ENCODE measurements at regions not wholly inside any gene's neighbourhood (a gene's known extent, or its start where the extent isn't known, plus 50 kb on each side); places are given as distances from the start of the nearest gene placed in this dataset.

DNA sequence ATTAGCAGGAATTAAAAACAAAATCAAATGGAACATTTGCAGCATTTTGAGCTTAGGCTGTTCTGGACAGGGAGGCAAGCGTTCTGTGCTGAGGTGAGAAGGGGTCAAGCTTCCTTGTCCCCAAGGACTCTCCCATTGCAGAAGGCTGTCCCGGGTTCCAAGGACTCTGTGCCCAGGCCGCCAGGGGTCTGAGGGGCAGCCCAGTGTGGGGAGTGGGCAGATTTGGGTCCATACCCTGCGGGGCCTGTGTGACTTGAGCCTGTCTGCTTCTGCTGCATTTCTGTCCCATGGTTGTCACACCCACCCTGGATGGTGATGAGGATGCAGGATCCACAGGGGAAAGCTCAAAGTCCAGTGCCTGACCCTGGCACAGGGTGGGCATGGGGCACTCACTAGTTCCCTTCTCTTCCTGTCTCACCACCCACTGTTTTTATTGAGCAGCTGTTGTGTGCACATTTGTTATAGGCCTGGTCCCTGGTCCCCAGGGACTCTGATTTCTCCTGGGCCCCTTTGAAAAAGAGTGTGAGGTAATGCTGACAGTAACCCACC is 211.4 kb upstream of the HS6ST1 start:
- DNase-seq (ENCODE audit: low read depth in 2 of 2): no peak

DNA sequence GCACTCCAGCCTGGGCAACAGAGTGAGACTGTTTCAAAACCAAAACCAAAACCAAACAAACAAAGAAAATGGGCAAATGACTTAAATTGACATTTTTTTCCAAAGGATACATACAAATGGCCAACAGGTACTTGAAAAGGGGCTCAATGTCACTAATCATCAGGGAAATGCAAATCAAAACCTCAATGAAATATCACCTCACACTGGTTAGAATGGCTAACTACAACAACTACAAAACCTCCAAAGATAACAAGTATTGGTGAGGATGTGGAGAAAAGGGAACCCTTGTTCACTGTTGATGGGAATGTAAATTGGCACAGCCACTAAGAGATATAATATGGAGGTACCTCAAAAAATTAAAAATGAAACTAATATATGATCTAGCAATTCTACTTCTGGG is 213.2 kb upstream of the HS6ST1 start:
- no peak for DNase-seq (ENCODE audit: low read depth in 2 of 2)

DNA sequence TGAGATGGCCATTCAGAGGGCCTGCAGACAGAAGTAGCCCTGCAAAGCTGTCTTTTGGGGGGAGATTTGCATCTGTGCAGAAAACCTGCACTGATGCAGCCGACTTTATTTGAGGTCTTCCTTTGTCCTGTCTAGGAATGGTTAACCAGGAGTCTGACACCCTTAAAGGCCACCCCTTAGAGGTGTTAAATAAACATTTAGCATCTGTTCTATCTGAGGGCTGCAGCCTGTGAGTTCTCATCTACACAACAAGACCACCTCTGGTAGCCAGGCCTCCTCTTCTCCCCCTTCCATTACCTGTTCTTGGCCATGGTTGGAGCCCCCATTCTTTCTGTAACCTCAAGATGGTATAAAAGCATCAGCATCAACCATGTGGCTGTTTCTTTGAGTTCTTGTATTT is 214.4 kb upstream of the HS6ST1 start:
- no peak for DNase-seq (ENCODE audit: low read depth in 2 of 2)

DNA sequence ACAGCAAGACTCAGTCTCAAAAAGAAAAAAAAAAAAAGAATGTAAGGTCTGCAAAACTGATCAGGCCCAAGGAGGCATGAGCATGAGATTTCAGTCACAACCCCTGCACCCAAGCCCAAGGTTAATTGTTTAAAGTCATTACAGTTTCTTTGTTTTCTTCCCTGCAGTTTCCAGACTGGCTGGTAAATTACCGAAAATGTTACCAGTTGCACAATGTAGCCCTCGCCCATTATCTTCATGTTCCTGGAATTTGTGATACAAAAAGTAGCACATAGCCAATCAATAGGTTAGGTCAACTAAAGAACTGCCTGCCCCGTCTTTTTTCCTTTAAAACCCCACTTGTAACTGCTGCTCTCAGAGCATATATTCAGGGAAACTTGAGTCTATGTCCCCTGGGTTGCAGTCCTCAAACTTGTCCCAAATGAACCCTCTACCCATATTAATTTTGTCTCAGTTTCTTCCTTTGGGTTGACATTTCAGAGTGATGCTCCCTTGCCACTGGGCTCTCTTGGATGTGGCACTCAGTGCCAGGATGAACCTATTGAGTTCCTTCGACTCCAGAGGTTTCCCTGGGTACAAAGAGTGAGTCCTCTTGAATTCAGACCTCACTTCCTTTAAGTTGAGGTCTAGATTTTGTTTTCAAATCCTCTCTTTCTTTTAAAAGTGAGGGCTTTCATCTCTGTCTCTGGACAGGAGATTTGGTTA is 216.2 kb upstream of the HS6ST1 start:
- no peak for DNase-seq (ENCODE audit: low read depth in 2 of 2)

DNA sequence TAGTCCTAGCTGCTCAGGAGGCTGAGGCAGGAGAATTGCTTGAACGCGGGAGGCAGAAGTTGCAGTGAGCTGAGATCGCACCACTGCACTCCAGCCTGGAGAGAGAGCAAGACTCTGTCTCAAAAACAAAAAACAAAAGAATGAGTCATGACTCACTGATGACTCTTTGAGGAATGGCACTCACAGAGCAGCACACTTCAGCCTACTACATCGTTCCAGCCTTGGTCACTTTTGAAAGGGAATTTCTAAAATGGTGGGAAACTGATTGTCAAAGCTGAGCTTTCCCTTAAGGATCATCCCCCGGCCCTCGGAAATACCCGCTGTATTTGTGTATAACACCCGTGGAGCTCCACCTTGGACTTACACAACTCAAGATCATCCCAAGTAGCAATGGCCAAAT is 217.3 kb upstream of the HS6ST1 start:
- DNase-seq (ENCODE audit: low read depth in 2 of 2): peak; percentile 32 to 38

DNA sequence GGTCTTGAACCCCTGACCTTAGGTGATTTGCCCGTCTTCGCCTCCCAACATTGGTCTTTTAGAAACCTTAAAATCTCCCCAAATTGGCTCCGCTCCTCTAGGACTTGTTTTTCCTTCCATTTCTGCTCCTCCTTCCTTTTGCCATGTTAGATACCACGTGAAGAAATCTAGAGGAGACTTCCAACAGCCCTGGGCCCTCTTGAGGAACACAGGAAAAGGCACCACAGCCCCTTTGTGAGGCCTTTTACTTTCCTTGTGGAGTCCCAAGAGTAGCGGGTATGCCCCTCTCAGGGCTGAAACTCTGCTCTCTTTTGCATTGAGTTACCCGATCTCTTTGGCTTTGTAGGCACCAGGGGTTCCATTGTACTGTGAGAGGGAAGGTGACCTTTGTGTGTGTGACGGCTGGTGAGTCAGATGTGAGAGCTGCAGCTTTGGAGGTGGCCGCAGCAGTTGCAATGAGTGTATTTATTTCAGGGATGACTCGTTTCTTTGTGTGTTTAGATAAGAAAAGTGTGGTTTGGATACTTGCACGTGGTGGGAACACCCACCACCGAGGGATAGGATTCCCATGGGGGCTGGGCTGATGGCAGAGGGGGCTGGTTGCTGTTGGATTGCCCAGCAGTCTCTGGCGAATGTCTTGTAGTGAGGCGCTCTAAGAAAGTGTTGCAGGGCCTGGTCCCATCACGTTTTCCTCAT is 218.4 kb upstream of the HS6ST1 start:
- DNase-seq (ENCODE audit: low read depth in 2 of 2): peak; percentile 69 to 72

DNA sequence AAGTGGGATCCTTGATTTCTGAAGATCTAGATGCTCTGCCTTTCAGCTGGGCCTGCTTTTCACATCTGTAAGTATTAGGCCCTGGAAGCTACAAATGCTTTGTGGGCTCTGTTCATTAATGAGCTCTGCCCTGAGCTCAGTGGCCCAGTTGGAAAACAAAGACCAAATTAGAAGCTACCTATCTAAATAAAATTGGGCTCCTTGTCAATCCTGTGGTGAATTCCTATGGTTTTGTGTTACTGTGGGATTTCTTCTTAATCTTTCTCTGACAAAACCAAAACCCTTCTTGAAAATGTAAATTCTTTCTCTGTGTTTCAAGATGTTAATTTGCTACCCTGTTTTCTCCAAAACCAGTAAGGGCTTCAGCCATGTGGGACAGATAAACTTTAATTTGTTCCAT is 219.0 kb upstream of the HS6ST1 start:
- peak in 1 of 2 experiments; percentile 29 for DNase-seq (ENCODE audit: low read depth in 2 of 2)

DNA sequence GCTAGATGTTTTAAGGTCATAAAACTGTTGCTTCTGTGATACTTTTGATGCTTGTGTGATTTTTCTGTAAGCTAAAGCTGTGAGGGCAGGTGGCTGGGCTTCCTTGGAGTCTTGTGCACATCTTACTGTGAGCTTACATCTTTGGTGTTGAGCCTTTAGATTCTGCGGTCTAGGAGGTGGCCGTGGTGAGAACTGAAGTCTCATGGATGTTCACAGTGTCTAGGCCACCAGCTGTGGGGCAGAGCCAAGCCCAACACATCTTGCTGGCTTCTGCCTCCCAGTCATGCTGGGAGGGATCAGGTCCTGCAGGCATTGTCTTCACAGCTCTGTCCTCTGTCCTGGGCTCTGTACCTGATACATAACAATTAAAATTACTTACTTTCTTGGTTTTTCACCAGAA is 219.7 kb upstream of the HS6ST1 start:
- no peak for DNase-seq (ENCODE audit: low read depth in 2 of 2)

DNA sequence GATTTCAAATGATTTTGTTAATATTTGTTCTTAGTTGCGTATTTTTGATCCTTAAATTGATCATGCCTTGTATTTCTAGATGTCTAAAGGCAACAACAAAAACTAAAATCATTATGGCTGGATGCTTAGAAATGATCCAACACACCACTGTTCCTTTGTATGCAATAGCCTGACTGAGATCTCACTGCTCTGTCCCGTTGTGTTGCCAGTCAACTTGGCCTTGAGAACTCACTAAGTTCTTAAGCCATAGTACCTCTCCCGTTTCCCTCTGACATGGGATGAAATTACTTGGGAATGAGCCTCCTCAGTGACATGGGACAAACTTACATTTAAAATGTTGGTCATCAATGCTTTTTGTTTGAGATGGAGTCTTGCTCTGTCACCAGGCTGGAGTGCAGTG is 222.0 kb upstream of the HS6ST1 start:
- no peak for DNase-seq (ENCODE audit: low read depth in 2 of 2)

DNA sequence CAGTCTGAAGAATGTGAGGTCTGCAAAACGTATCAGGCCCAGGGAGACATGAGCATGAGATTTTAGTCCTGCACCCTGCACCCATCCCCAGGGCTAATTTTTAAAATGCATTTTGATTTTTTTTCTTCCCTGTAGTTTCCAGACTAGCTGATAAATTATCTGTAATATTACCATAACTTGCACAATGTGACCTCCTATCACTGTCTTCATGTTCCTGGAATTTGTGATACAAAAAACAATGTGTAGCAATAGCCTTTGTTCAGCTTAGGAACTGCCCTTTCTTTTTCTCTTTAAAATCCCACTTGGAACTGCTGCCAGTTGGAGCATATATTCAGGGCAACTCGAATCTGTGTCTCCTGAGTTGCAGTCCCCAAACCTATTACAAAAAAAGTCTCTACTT is 222.8 kb upstream of the HS6ST1 start:
- DNase-seq (ENCODE audit: low read depth in 2 of 2): no peak

DNA sequence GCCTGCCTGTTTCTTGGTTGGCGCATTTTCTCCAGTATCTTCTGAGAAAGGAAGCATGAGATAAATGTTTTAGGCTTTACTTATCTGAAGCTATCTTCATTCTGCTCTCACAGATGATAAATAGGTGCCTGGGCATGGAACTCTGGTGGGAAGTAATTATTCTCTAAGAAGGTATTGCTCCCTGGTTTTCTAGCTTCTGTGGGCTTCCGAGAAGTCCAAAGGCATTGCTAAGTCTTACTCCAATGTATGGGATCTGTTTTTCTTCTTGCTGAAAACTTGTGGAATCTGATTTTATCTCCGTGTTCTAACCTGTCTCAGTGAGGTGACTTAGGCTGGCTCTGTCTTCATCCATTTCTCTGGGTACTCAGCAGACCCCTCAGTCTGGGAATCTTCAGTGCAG is 224.4 kb upstream of the HS6ST1 start:
- no peak for DNase-seq (ENCODE audit: low read depth in 2 of 2)

DNA sequence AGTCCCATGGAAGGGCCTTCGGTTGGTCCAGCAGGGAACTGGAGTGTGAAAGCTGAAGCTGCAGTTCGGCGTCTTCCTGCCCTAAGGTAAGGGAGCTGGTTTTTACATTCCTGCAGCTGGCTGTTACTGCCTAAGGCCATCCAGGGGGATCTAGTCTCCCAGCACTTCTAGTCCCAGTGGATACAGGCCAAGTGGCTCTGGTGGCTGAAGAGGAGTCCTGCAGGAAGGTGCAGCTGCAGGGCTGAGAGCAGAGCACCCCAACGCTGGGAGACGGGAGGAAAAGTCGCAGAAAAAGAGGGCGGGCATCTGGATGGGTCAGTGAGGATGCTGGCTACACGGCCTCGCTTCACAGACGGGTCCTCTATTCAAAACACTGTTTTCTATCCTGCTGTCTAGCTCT is 225.0 kb upstream of the HS6ST1 start:
- DNase-seq (ENCODE audit: low read depth in 2 of 2): no peak

DNA sequence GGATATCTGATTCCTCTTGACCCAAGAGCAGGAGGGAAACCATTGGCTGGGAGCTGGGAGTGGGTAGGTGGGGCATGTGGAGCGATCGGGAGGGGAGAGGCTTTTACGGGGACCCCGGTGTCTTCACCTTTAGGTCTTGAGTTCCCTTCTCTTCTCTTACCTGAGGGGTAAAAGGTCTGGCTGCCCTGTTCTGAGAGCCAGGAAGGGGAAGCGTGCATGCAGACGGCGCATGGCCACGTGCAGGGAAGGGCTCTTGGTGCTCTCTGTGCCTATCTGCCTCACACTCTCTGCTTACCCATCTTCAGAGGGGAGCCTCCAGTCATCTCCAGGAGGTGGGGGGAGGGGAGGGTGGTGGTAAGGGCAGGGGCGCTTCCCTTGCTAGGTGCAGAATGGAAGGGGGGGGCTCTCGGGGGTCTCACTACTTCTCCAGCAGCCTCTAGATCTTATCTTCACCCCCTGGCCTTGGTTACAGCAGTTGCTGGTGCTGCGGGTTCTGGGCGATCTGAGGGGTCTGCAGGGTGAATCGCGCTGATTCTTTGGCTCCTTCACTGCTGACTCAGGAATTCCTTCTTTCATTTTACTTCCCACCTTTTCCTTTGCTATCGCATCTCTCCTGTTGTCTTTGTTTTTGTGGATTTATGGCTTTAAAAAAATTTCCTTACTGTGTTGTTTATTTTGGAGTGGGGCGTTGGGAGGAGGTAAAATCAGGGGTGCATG is 225.8 kb upstream of the HS6ST1 start:
- DNase-seq (ENCODE audit: low read depth in 2 of 2): no peak

DNA sequence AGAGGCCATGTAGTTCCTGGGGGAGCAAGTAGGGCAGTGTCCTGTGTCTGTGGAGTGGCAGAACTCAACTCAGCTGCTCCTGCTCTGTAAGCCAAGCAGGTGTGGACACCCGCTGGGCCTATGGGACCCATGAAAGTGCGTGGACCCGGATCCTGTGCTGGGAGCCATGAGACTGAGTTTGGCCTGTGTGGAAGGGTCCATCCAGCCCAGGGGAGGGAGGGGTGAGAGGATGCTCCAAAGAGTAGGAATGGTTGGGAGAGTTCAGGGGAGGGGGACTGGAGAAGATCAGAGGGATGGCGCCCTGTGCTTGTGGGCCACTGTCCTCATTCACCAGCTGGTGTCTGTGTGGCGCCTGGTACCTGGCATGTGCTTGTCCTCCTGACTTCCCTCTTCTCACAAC is 226.4 kb upstream of the HS6ST1 start:
- DNase-seq (ENCODE audit: low read depth in 2 of 2): no peak

DNA sequence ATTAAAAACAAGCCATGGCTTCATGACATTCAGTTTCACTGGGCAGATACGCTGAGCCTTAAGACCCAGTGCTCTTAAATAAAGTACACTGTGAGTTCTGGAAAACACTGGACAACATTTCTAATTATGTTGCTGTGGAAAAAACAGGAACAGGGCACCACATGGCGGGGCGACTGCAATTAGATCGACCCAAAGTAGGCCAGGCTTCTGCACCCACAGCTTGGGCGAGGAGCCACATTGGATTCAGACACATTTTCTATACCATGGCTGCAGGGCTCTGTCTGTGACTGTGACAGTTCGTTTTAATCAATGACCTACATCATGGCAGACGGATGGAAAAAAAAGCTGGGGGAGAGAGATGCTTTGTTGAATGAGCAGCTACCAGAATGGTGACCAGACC is 227.2 kb upstream of the HS6ST1 start:
- no peak for DNase-seq (ENCODE audit: low read depth in 2 of 2)

DNA sequence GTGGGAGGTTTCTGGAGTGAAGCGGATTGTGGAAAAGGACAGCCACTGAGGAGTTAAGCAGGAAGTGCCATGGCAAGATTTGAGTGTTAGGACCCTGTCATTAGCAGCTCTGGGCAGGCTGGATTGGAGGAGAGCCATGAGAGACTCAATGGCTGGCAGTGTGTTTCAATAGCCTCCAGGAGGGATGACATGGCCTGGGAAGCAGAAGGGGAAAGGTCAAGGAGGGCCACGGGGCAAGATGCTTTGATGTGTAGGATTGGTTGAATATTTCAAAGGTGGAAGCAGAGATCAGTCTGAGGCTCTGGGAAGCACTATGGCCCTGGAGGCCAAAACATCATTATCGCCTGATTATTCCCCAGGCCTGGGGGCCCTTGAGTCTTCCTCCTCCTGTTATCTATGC is 229.0 kb upstream of the HS6ST1 start:
- DNase-seq (ENCODE audit: low read depth in 2 of 2): no peak

DNA sequence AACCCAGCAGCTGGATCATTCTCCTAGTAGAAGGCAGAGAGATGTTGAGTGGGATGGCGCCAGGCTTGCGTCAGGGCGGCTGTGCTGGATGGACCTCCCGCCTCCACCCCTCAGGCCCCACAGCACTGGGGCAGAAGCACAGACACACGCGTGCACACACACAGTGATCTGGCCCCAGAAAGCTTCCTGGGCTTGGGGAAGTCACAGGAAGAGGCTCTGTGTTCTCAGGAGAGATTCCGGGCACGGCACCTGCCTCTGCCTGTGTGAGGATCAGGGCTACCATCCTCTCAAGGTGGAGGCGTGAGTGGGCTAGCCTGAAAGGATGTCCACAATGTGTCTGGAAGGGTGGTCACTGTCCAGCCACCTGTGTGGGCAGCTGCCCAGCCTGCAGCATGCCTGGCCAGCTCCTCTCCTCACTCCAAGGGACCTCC is 229.8 kb upstream of the HS6ST1 start:
- no peak for DNase-seq (ENCODE audit: low read depth in 2 of 2)

DNA sequence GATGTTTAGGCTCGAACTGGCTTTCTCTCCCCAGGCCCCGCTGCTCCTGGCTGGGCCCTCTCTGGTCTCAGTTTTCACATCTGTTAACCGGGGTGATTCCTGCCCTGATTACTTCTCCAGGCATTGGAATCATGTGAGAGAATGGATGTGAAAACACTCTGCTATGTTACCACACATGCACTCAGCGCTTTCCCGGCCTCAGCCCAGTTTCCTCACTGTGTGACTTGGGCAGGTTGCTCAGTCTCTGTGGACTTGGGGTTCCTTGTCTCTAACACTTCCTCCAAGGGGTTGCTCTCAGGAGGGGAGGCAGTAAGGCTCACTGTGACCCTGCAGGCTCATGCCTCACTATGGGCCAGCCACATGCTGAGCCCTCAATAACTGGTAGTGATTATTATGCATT is 230.4 kb upstream of the HS6ST1 start:
- no peak for DNase-seq (ENCODE audit: low read depth in 2 of 2)

DNA sequence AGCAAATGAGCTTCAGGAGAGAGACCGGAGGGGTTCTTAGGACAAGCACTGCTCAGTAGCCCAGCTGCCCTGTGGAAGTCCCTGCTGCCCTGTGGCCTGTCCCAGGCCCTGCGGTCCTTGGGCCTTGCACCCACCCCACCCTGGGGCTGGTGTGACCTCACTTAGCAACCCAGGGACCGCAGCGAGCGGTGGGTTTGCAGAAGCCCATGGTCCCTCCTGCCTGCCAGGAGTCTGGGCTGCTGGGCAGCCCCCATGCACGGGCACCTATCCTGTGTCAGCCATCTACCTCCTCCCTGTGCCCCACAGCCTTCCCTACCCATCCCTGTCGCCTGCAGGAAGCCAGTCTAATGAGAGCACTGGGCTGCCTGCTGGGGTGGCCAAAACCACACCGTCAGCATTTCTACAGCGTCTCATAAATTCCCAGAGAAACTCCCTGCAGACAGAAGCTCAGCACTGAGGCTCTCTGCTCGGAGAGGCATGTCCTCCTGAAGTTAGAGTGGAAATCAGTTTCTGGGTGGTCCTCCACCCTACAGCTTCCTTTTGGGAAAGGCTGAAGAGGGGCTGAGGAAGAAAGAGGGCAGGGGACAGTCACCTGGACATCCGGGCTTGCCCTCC is 231.1 kb upstream of the HS6ST1 start:
- no peak for DNase-seq (ENCODE audit: low read depth in 2 of 2)

DNA sequence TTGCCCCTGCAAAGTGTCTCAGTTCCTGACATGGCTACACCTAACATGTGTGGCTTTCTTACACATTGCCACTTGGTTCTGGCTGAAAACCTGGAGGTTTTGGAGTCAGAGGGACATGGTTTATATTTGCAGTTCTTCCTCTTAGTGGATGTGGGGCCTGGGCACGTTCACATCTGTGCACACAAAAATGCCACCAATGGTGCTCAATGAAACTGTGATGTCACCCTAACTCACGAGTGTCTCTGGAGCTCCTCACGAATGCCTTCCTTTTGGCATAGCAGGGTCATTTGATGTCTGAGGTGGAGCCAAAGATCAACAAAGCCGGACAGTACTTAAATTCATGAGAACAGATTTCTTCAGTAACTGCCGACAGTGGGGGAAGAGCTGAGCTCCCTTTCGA is 231.7 kb upstream of the HS6ST1 start:
- DNase-seq (ENCODE audit: low read depth in 2 of 2): no peak

DNA sequence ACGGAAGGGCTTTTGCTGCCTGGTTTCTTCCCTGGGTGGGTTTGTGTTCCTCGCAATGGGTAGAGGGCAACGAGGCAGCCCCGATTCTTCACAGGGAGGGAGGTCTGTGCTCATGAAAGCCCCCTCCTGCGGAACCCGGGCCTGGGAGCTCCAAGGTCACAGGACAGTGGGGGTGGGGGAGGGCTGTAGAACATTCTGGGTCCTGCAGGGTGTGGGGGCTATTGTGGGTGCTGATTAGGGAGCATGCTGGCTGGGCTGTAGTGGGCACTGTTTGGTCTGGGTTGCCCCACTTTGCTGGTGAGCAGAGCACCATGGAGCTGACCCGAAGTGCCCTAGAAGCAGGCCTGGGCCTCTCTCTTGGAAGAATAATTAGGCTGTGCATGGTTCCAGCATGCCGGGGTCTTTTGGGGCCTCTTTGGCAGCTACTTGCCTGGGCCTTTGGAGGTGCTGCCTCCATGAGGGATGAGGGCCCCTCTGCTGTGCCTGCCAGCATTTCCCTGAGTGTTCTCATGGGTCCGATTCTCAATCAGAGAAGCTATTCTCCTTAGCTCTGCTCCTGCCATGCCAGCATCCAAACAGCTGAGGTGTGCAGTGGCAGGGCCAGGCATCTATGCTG is 232.2 kb upstream of the HS6ST1 start:
- DNase-seq (ENCODE audit: low read depth in 2 of 2): no peak

DNA sequence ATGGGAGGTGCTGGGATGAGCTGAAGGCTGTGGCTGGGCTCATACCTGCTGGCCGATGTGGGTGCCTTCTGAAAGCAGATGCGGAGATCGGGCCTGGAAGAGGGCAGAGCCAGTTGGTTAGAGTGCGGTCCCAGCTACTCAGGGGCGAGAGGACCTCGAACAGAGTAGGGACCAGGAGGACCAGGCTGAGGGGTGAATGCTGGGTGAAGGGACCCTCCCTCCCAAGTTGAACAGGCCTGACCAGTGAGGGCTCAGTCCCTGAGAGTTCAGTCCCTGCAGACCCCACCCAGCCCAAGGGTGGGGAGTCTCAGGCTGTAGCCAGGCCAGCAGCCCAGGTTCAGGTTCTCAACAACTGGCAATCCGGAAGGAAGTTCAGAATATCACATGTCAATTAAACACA is 232.8 kb upstream of the HS6ST1 start:
- DNase-seq (ENCODE audit: low read depth in 2 of 2): no peak

Measured in fibroblast of skin of left biceps (primary cell).